ENCODE measurements at regions not wholly inside any gene's neighbourhood (a gene's known extent, or its start where the extent isn't known, plus 50 kb on each side); places are given as distances from the start of the nearest gene placed in this dataset.

DNA sequence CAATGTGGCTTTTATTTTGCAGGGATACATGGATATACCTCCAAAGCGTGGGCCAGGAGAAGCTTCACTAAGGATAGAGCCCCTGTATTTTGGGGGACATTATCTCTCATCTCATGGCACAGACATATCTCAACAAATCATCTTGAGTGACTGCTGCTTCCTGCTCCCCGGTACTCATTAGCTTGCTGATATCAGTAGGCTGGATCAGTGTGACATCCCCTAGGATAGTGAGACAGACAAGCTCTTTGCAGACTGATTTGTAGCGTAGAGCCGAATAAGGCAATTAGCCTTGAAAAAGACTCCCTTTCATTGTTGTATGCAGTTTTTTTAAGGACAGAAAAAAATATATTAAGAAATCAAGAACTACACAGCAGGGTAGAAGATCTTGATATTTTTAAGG lies 237.7 kb upstream of the CDH9 start:
- DNase-seq, result no peak

DNA sequence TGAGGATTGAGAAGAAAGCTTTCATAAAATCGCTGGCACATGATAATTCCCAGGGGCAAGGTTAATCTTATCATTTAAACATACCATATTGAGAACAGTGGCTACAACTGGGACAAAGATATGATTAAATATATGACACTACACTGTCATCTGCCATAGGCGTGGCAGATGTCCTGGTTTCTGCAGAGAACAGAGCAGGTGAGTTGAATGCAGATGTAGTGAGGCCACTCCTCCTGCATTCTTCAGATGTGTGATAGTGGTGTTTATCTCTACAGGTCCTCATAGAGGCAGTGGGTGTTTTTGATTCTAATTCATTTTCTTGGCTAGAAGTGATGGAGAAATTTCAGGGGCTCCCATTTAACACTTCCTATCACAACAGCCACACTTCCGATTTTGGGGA lies 237.0 kb upstream of the CDH9 start:
- DNase-seq, result no peak

DNA sequence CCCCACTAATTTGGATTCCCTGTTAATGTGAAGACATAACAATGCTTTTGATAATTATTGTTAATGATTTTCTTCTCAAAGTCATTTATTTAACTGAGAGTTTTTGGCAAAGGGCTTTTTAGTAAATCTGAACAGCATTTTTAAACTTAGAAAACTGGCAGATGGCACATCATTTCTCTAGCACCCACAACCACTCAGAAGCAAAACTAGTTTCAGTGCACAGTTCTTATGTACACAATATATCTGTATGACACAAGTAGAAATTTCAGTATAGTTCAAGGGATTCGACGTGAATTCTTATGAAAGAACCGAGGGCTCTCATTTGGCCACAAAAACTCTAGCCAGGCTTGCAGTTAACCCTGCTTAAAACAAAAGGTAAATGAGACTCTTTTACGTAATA lies 231.4 kb upstream of the CDH9 start:
- no peak for DNase-seq

DNA sequence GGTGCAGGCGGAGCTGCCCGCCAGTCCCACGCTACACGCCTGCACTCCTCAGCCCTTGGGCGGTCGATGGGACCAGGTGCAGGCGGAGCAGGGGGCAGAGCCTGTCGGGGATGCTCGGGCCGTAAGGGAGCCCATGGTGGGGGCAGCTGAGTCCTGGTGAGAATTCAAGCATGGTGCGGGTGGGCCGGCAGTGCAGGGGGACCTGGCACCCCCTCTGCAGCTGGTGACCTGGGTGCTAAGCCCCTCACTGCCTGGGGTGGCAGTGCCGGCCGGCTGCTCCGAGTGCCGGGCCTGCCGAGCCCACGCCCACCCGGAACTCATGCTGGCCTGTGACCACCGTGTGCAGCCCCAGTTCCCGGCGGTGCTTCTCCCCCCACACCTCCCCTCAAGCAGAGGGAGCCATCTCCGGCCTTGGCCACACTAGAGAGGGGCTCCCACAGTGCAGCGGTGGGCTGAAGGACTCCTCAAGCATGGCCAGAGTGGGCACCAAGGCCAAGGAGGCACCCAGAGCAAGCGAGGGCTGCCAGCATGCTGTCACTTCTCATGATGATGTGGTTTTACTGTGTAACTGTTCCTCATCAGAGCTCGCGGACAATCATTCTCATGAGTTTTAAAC lies 228.9 kb upstream of the CDH9 start:
- DNase-seq, result no peak

DNA sequence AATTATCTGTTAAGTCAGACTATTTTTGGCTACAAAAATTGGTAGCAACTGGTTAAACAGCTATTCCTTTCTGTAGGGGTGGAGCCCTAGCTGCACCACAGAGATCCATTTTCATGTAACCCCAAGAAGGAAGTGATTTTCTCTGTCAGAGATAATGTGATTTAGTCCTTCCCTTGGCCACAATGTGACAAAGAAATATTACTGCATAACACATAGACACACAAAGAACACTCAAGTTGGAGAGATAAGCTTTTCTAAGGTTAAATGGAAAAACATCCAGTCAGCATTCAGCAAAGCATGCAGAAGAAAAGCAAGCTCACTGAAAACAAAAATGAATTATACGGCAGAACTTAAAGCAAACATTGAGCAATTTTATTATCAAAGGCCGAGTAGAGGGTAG lies 227.8 kb upstream of the CDH9 start:
- peak; percentile 66 for DNase-seq

DNA sequence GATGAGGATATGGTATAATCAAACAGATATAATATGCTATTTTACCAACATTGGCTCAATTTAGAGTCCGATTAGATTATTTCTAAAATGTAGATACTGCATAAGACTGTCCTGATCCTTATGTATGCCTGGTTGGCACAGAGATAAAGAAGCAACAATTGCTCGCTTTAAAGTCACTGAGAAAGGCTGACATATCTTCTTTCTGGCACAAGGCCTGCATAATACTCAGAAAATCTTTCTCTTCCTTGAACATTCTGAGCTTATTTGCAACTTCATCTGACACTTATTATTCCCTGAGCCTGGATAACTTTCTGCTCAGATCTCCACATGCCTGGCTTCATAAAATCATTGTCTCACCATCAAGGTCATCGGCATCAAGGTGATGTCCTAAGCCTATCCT lies 219.3 kb upstream of the CDH9 start:
- DNase-seq, result no peak

DNA sequence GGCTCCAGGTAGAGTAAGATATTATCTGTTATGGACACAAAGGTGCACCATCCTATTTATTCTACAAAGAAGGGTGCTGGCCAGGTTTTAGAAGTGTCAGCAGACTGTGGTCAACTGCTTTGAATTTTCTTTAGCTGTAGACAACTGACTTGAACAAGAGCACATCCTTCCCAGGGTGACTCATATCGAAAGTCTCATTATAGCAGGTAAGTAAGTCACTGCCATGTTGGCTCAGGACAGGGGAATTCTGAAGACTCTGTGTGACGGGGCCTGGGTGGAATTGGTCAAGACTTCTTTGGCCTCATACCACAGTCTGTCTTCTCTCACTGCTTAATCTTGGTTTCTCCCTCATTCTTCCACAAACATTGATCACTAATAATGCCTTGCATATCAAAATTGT lies 214.5 kb upstream of the CDH9 start:
- no peak for DNase-seq

DNA sequence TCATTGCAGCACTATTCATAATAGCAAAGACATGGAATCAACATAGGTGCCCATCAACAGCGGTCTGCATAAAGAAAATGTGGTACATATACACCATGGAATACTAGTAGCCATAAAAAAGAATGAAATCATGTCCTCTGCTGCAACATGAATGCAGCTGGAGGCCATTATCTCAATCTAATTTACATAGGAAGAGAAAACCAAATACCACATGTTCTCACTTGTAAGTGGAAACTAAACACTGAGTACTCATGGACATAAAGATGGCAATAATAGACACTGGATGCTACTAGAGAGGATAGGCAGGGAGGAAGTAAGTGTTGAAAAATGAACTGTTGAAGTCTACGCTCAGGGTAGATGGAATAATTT lies 203.9 kb upstream of the CDH9 start:
- no peak for DNase-seq

DNA sequence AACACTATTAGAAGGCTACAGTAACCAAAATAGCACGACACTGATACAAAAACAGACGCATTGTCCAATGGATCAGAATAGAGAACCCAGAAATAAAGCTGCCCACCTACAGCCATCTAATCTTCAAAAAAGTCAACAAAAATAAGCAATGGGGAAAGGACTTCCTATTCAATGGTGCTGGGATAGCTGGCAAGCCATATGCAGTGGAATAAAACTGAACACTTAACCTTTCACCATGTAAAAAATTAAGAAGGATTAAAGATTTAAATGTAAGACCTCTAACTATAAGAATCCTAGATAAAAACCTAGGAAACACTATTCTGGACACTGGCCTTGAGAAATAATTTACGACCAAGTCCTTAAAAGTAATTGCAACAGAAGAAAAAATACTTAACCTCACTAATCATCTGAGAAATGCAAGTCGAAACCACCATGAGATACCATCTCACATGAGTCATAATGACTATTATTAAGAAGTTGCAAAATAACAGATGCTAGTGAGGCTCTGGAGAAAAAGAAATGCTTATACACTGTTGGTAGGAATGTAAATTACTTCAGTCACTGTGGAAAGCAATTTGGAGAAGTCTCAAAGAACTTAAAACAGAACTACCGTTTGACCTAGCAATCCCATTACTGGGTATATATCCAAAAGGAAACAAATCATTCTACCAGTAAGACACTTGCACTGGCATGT lies 203.3 kb upstream of the CDH9 start:
- peak; percentile 99 for DNase-seq

DNA sequence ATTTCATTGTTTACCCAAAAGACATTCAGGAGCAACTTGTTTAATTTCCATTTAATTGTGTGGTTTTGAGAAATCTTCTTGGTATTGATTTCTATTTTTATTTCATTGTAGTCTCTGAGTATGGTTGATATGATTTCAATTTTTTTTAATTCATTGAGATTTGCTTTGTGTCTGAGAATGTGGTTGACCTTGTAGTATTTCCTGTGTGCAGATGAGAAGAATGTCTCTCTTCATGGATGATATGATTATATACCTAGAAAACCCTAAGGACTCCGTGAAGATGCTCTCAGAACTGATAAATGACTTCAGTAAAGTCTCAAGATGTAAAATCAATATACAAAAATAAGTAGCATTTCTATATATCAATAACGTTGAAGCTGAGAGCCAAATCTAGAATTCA lies 202.4 kb upstream of the CDH9 start:
- DNase-seq, result no peak

DNA sequence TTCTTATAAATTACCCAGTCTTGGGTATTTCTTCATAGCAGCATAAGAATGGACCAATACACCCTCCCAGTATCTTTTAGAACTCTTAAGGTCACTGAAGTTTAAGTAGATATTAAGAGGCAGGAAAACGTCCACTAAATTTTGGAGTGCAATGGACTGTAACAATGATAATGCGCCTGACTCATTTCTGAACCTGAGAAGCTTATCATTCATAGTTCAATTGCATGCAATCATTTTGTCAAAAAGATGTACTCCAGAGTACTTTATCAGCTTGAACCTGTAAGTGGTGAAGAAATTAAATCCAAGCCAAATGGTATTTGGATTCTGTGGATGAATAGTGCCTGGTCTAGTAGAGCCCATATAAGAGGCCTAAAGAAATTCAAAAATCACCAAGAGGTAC lies 196.5 kb upstream of the CDH9 start:
- DNase-seq, result no peak

DNA sequence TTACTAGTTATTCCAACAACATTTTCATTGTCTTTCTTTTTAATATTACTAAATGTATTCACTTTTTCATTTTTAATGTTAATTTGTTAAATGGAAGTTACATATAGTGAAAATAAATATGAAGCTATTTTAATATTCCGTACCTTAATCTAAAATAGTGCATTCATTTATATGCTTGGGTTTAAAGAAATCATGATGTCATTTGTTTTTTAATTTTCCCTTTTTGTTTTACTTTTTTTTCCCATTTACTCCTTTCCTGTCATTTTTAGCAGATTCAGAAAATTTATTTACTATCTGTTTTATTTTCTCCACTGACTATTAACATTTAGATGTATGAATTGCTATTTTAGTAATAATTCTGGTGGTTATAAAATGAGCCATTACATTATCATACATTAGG lies 183.0 kb upstream of the CDH9 start:
- DNase-seq, result no peak

DNA sequence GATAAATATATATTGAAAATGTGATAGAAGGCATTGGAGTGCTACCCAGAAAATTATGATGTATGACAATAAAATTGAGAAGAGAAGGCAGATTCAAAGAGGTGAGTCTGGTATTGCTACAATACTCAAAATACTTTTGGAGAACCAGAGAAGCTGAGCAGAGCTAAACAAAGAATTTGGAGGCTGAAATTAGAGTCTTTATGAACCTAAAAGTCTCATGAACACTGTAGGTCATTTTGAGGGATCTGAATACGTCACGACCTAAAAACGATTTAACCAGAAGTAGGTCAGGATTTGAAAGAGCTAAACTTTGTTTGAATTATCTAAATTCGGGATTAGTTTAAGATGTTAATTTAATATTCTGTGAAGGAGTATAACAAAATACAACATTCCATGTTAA lies 182.4 kb upstream of the CDH9 start:
- no peak for DNase-seq

DNA sequence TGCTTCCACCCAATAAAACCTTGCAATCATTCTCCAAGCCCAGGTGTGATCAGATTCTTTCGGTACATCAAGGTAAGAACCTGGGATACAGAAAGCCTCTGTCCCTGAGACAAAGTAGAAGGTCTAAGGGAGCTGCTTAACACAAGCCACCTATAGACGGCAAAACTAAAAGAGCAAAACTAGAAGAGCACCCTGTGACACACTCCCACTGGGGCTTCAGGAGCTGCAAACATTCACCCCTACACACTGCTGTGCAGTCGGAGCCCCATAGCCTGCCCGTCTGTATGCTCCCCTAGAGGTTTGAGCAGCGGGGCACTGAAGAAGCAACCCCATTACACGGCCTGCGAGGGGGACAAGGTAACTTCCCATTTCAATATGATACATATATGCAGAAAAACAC lies 179.6 kb upstream of the CDH9 start:
- DNase-seq, result no peak

DNA sequence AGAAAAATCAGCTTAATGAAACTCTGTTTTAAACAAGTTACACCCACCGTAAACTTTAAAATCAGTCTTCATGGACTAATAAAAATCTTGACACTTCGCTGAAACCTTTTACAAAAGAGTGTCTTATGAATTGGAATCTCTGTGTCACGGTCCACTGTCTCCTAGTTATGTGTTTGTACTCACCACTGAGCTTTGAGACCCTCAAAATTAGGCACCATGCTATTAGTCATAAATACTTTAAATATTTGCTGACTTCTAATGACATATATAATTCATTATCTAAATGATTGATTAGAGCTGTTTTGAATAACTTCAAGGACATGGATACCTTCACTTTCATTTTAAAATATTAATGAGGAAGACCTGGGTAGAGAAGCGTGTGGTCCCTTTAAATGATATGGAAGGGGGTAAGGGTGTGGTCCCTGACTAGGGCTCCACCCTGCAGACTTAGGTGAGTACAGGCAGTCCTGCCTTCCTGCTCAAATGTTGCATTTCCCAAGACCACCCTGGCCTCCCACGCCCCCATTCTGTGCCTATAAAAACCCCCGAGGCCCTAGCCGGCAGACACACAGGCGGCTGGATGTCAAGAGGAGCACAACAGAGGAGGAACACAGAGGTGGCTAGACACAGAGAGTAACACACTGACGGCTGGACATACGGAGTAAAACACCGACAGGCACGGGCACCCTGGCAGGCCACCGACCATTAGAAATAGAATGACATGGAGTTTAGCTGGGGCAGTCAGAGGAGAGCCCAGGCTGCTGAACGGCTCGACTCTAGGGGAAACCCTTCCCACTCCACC lies 179.0 kb upstream of the CDH9 start:
- no peak for DNase-seq

DNA sequence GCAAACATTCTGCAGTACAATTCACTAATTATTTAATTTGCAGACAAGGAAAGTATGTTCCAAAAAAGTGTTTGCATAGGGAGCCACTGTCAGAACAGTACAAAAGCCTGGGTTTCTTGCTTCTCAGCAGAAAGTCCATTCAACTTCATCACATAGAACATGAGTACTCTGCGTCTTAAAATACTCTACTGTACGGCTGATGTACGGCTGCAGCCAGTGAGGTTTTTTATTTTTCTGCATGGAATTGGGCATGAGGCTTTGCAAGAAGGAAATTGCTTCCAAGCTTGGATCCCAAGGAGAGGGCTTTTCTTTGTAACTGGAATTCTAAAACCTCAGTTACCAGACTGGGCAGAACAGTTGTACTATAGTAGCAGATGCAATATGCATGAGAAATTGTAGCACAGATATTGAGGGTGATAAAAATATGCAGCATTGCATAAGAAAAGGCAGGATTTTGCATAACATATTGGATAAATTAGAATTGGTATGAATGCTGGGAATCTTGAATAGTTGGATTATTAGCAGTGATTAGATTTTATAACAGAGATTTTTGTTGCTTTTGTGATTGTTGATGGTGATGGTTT lies 178.1 kb upstream of the CDH9 start:
- peak; percentile 45 for DNase-seq

DNA sequence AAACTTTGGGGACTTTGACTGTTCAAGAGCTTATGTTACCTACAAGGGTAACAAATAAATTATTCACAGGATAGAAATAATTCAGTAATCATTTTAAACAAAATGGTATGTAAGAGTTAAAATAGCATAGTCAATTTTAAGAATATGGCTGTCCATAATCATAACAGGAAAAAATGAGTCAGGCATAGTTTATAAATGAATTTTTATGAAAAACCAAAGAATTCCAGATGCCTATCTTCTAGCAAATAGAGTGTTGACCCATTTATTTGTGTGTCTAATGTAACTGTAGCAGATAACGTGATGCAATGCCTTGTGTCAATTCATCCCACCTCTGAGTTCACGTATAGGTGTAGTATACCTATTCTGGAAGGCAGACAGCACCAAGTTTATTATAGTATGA lies 169.7 kb upstream of the CDH9 start:
- no peak for DNase-seq

DNA sequence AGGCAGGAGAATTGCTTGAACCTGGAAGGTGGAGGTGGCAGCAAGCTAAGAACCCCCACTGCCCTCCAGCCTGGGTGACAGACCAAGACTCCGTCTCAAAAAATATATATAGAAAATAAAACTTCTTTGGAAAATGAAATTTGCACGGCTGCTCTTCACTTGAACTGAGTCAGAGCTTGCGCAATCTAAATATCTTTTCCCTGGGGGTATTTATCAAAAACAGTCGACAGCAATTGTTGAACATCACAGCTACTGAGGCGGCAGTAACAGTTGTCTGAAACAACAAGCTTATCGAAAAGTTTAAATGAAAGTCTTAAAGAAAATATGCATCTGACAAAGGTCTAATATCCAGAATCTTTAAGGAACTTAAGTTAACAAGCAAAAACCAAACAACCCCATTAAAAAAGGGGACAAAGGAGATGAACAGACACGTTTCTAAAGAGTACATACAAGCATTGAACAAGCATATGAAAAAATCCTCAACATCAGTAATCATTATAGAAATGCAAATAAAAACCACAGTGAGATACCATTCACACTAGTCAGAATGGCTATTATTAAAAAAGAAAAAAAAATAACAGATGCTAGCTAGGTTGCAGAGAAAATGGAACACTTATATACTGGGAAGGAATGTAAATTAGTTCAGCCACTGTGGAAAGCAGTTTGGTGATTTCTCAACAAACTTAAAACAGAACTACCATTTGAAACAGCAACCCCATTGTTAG lies 153.6 kb upstream of the CDH9 start:
- DNase-seq, result peak; percentile 75

DNA sequence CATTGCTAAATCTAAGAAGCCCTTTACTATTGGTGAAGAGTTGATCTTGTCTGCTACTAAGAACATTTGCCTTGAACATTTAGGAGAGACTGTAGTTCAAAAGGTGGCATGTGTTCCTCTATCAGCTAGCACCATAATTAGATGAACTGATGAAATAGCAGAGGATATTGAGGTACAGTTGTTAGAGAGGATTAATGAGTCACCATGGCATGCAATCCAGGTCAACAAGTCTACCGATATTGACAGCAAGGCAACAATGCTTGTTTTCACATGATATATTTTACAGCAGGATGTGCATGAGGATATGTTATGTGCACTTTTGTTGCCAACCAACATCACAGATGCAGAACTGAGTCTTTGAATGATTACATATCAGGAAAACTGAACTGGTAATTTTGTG lies 134.3 kb upstream of the CDH9 start:
- DNase-seq, result no peak

DNA sequence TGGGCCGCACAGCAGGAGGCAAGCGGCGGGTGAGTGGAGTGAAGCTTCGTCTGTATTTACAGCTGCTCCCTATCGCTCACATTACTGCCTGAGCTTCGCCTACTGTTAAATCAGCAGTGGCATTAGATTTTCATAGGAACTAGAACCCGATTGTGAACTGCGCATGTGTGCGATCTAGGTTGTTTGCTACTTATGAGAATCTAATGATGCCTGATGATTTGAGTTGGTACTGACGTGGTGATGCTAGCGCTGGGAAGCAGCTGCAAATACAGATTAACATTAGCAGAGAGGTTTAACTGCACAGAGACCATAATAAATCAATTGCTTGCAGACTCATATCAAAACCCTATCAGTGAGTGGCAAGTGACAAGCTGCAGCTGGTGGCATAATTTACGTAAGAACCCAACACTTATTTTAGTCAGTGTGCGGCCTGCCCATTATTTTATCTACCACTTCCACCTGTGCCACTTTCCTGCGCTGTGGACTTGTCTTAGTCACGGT lies 133.4 kb upstream of the CDH9 start:
- DNase-seq, result no peak

DNA sequence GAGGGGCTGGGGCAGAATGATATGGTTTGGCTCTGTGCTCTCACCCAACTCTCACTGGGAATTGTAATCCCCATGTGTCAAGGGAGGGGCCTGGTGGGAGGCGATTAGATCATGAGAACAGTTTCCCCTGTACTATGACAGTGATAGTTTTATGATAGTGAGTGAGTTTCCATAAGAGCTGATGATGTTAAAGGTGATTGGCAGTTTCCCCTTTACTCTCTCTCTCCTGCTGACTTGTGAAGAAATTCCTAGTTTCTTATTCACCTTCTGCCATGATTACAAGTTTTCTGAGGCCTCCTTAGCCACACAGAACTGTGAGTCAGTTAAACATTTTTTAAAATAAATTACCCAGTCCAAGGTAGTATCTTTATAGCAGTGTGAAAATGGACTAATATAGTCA lies 120.4 kb upstream of the CDH9 start:
- DNase-seq, result no peak

DNA sequence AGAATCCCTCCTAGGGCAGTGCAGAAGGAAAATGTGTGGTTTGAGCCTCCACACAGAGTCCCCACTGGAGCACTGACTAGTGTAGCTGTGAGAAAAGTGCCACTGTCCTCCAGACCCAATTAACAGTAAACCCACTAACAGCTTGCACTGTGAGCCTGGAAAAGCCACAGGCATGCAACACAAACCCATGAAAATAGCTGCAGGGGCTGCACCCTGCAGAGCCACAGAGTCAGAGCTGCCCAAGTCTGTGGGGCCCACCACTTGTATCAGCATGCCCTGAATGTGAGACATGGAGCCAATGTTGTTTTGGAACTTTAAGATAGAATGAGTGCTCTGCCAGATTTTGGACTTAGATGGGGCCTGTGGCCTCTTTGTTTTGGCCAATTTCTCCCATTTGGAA lies 119.8 kb upstream of the CDH9 start:
- no peak for DNase-seq

DNA sequence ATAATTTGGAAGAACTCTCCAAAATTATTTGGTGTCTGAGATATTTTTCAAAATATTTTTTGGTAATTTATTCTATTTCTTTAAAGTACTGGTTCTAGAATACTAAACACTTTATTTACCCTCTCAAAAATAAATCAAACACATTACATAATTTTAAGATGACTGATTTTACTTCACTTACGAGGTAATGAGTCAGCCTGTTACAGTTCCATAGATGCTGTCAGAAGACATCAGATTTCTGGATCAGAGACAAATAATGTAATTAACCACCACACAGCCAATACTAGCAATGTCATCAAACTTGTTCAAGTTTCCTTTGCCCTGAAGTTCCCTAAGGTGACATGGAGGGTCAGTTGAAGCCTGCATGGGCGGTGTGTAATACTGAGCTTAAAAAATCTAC lies 106.1 kb upstream of the CDH9 start:
- DNase-seq, result no peak
